Activated naive CD8-positive, alpha-beta T cell (primary cell): ENCODE measurements at regions not wholly inside any gene's neighbourhood (a gene's known extent, or its start where the extent isn't known, plus 50 kb on each side); places are given as distances from the start of the nearest gene placed in this dataset.
"Not testable (repeated sequence)": the region's sequence is repeated elsewhere in the genome, so short reads cannot be mapped to it uniquely, and the experiment has no call there.

Experiments used
- H3K27ac Mint-ChIP-seq: one replicate; pipeline ENCODE4 v1.8.0; 2021; ENCODE audit warnings: mixed read lengths
- H3K27me3 Mint-ChIP-seq: one replicate; pipeline ENCODE4 v1.8.0; 2021; ENCODE audit warnings: mixed read lengths
- H3K36me3 Mint-ChIP-seq: one replicate; pipeline ENCODE4 v1.8.0; 2021; ENCODE audit warnings: mixed read lengths
- H3K4me1 Mint-ChIP-seq: one replicate; pipeline ENCODE4 v1.8.0; 2021; ENCODE audit warnings: low read depth, mixed read lengths
- H3K4me3 Mint-ChIP-seq: one replicate; pipeline ENCODE4 v1.8.0; 2021; ENCODE audit warnings: mild to moderate bottlenecking, mixed read lengths
- H3K9me3 Mint-ChIP-seq: one replicate; pipeline ENCODE4 v1.8.0; 2021; ENCODE audit warnings: low read depth, mixed read lengths

GRCh38 chr7:21327422-21328409 lies 100.2 kb upstream of the SP4 start:
- Mint-ChIP-seq H3K4me3 (no peak overlapping the region), H3K4me1 (no peaks in the 10 kb centered on the region), H3K27me3 (no peaks in the 10 kb centered on the region)

GRCh38 chr7:21330462-21331178 lies 97.3 kb upstream of the SP4 start:
- Mint-ChIP-seq H3K9me3 (no peaks in the 10 kb centered on the region), H3K4me1 (no peaks in the 10 kb centered on the region), H3K36me3 (peaks cover under 1% of the 10 kb centered on the region), H3K27ac (no peak overlapping the region), H3K27me3 (no peaks in the 10 kb centered on the region), H3K4me3 (no peak overlapping the region)

More at GRCh38 chr7:21327422-21328409, 100.2 kb upstream of the SP4 start:
- no peaks in the 10 kb centered on the region for H3K36me3 Mint-ChIP-seq
- H3K27ac Mint-ChIP-seq = no peak overlapping the region
- no peaks in the 10 kb centered on the region for H3K9me3 Mint-ChIP-seq

- H3K27me3 Mint-ChIP-seq = no peaks in the 10 kb centered on the region
- H3K4me1 Mint-ChIP-seq = peaks cover 24% of the 10 kb centered on the region
- H3K4me3 Mint-ChIP-seq = no peak overlapping the region
- H3K9me3 Mint-ChIP-seq = no peaks in the 10 kb centered on the region
- H3K27ac Mint-ChIP-seq = no peak overlapping the region
- H3K36me3 Mint-ChIP-seq = peaks cover 3% of the 10 kb centered on the region
Observed at GRCh38 chr7:21334906-21335305, 93.0 kb upstream of the SP4 start.

- H3K27ac Mint-ChIP-seq = no peak overlapping the region
- H3K27me3 Mint-ChIP-seq = no peaks in the 10 kb centered on the region
- no peak overlapping the region for H3K4me3 Mint-ChIP-seq
- H3K4me1 Mint-ChIP-seq = peaks cover 28% of the 10 kb centered on the region
- no peaks in the 10 kb centered on the region for H3K9me3 Mint-ChIP-seq
- H3K36me3 Mint-ChIP-seq = peaks cover 3% of the 10 kb centered on the region
Observed at GRCh38 chr7:21336743-21337142, 91.1 kb upstream of the SP4 start.

- Mint-ChIP-seq H3K4me1 (peaks cover 28% of the 10 kb centered on the region), H3K9me3 (no peaks in the 10 kb centered on the region), H3K36me3 (peaks cover 3% of the 10 kb centered on the region), H3K27me3 (no peaks in the 10 kb centered on the region), H3K27ac (peak overlapping the region; percentile 92), H3K4me3 (peak overlapping the region; percentile 38)
Observed at GRCh38 chr7:21338728-21339164, 89.1 kb upstream of the SP4 start.

- H3K9me3 Mint-ChIP-seq, H3K4me3 Mint-ChIP-seq, H3K36me3 Mint-ChIP-seq, H3K27ac Mint-ChIP-seq, H3K27me3 Mint-ChIP-seq, H3K4me1 Mint-ChIP-seq: not testable (repeated sequence)
Observed at GRCh38 chr7:21344900-21345299, 83.0 kb upstream of the SP4 start.

GRCh38 chr7:21345361-21345760 lies 82.5 kb upstream of the SP4 start:
- H3K27me3 Mint-ChIP-seq = no peaks in the 10 kb centered on the region
- no peak overlapping the region for H3K27ac Mint-ChIP-seq
- H3K4me3 Mint-ChIP-seq = no peak overlapping the region
- no peaks in the 10 kb centered on the region for H3K4me1 Mint-ChIP-seq
- H3K9me3 Mint-ChIP-seq = no peaks in the 10 kb centered on the region
- no peaks in the 10 kb centered on the region for H3K36me3 Mint-ChIP-seq

GRCh38 chr7:21346297-21346696 lies 81.6 kb upstream of the SP4 start:
- H3K36me3 Mint-ChIP-seq = no peaks in the 10 kb centered on the region
- H3K9me3 Mint-ChIP-seq = no peaks in the 10 kb centered on the region
- no peaks in the 10 kb centered on the region for H3K27me3 Mint-ChIP-seq
- H3K4me1 Mint-ChIP-seq = no peaks in the 10 kb centered on the region
- H3K4me3 Mint-ChIP-seq = no peak overlapping the region
- no peak overlapping the region for H3K27ac Mint-ChIP-seq

- Mint-ChIP-seq H3K27ac (peak overlapping the region; percentile 92), H3K4me3 (peak overlapping the region; percentile 81), H3K36me3 (no peaks in the 10 kb centered on the region), H3K4me1 (peaks cover 54% of the 10 kb centered on the region), H3K9me3 (no peaks in the 10 kb centered on the region), H3K27me3 (no peaks in the 10 kb centered on the region)
Observed at GRCh38 chr7:21352540-21353387, 75.1 kb upstream of the SP4 start.

GRCh38 chr7:21353388-21353780 lies 74.5 kb upstream of the SP4 start:
- Mint-ChIP-seq H3K27ac (peak overlapping the region; percentile 92), H3K4me1 (peaks cover 56% of the 10 kb centered on the region), H3K27me3 (no peaks in the 10 kb centered on the region), H3K4me3 (peak overlapping the region; percentile 81), H3K9me3 (no peaks in the 10 kb centered on the region), H3K36me3 (no peaks in the 10 kb centered on the region)

- H3K4me3 Mint-ChIP-seq = peak overlapping the region; percentile 81
Observed at GRCh38 chr7:21354284-21354683, 73.6 kb upstream of the SP4 start.

GRCh38 chr7:21355406-21355874 lies 72.4 kb upstream of the SP4 start:
- H3K27ac Mint-ChIP-seq = peak overlapping the region; percentile 92
- no peaks in the 10 kb centered on the region for H3K9me3 Mint-ChIP-seq
- H3K4me1 Mint-ChIP-seq = peaks cover 64% of the 10 kb centered on the region
- peak overlapping the region; percentile 81 for H3K4me3 Mint-ChIP-seq
- no peaks in the 10 kb centered on the region for H3K36me3 Mint-ChIP-seq
- H3K27me3 Mint-ChIP-seq = no peaks in the 10 kb centered on the region

More at GRCh38 chr7:21354284-21354683, 73.6 kb upstream of the SP4 start:
- no peaks in the 10 kb centered on the region for H3K36me3 Mint-ChIP-seq
- H3K9me3 Mint-ChIP-seq = no peaks in the 10 kb centered on the region
- H3K27ac Mint-ChIP-seq = peak overlapping the region; percentile 92
- peaks cover 58% of the 10 kb centered on the region for H3K4me1 Mint-ChIP-seq
- no peaks in the 10 kb centered on the region for H3K27me3 Mint-ChIP-seq

- H3K9me3 Mint-ChIP-seq = no peaks in the 10 kb centered on the region
- H3K4me3 Mint-ChIP-seq = no peak overlapping the region
- peak overlapping the region; percentile 30 for H3K27ac Mint-ChIP-seq
- H3K36me3 Mint-ChIP-seq = no peaks in the 10 kb centered on the region
- peaks cover 72% of the 10 kb centered on the region for H3K4me1 Mint-ChIP-seq
- H3K27me3 Mint-ChIP-seq = no peaks in the 10 kb centered on the region
Observed at GRCh38 chr7:21356616-21357015, 71.3 kb upstream of the SP4 start.
